22Rv1 (cell line): ENCODE measurements at regions not wholly inside any gene's neighbourhood (a gene's known extent, or its start where the extent isn't known, plus 50 kb on each side); places are given as distances from the start of the nearest gene placed in this dataset.

Experiments used
- ZFX ChIP-seq: fragments of 450-650 bp; IDR thresholded peaks from 2 replicates; pipeline ENCODE4 v1.6.1; 2017; ENCODE audit warnings: antibody characterized with exemption, borderline replicate concordance
- TF ChIP-seq, protein P1 (sequence below): fragments of 450-650 bp; IDR thresholded peaks from 2 replicates; pipeline ENCODE4 v1.5.1; 2017; ENCODE audit warnings: mild to moderate bottlenecking

DNA sequence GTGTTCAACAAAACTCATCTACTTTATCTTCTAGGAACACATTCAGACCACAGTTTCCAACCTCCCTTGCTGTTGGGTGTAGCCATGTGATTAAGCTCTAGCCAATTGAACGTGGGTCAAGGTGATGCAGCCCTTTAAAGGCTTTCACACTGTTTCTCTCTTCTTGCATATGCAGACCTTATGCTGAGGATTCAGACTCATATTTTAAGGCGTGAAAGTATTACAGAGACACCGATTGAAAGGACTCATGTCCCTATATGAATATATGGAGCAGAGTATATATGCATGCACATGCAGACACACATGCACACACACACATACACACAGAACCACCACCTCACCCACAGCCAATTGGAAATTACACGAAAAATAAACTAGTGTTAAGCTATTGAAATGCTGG lies 214.3 kb upstream of the NR5A2 start:
- TF ChIP-seq, protein P1, sequence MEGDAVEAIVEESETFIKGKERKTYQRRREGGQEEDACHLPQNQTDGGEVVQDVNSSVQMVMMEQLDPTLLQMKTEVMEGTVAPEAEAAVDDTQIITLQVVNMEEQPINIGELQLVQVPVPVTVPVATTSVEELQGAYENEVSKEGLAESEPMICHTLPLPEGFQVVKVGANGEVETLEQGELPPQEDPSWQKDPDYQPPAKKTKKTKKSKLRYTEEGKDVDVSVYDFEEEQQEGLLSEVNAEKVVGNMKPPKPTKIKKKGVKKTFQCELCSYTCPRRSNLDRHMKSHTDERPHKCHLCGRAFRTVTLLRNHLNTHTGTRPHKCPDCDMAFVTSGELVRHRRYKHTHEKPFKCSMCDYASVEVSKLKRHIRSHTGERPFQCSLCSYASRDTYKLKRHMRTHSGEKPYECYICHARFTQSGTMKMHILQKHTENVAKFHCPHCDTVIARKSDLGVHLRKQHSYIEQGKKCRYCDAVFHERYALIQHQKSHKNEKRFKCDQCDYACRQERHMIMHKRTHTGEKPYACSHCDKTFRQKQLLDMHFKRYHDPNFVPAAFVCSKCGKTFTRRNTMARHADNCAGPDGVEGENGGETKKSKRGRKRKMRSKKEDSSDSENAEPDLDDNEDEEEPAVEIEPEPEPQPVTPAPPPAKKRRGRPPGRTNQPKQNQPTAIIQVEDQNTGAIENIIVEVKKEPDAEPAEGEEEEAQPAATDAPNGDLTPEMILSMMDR = no peak
- TF ChIP-seq ZFX = no peak
